22Rv1 (cell line): ENCODE measurements at regions not wholly inside any gene's neighbourhood (a gene's known extent, or its start where the extent isn't known, plus 50 kb on each side); places are given as distances from the start of the nearest gene placed in this dataset.

Experiments
- CTCF ChIP-seq: fragments of 450-650 bp; IDR thresholded peaks from 2 replicates; pipeline ENCODE4 v1.5.1; 2017; ENCODE audit warnings: mild to moderate bottlenecking
- ZFX ChIP-seq: fragments of 450-650 bp; IDR thresholded peaks from 2 replicates; pipeline ENCODE4 v1.6.1; 2017; ENCODE audit warnings: antibody characterized with exemption, borderline replicate concordance

GRCh38 chr13:72405441-72405840 is 322.0 kb downstream of the MZT1 start:
- TF ChIP-seq CTCF (no peak), ZFX (no peak)
